GM12878 (cell line): ENCODE measurements at regions not wholly inside any gene's neighbourhood (a gene's known extent, or its start where the extent isn't known, plus 50 kb on each side); places are given as distances from the start of the nearest gene placed in this dataset.

Source experiments
- ATAC-seq: fragments of 200-7000 bp; cut with Tn5 transposase; 3 replicates; pipeline ENCODE4 v1.9.1; 2020; ENCODE audit warnings: mild to moderate bottlenecking, moderate library complexity
- BruUV-seq: library from RNA; stranded (reverse); fragments of 400-500 nt; replicated peaks from 2 replicates; lab custom pipeline; 2021; lab: Mats Ljungman, UMichigan
- CTCF ChIA-PET: fragments of 300-600 bp; sonication (Branson Sonifier 250); formaldehyde crosslinking; extraction: SDS; loops from one replicate; lab custom pipeline; 2021; ENCODE audit warnings: inconsistent platforms; lab: Yijun Ruan, JAX
- POLR2A ChIA-PET: fragments of 350-600 bp; formaldehyde crosslinking; extraction: SDS; loops from one replicate; lab custom pipeline; 2021; ENCODE audit warnings: inconsistent platforms; lab: Charles Lee
- RAD21 ChIA-PET: fragments of 300-600 bp; sonication (Branson Sonifier 250); formaldehyde crosslinking; loops from one replicate; lab custom pipeline; 2023; ENCODE audit warnings: antibody characterized with exemption; ENCODE audit not compliant: unreplicated experiment; lab: Charles Lee
- SMC1A ChIA-PET: fragments of 300-600 bp; sonication (Branson Sonifier 250); formaldehyde crosslinking; loops from one replicate; lab custom pipeline; 2023; ENCODE audit not compliant: unreplicated experiment, uncharacterized antibody; lab: Charles Lee
- DNase-seq: peaks from one replicate; pipeline ENCODE4 v3.0.0-alpha.2; 2011; ENCODE audit warnings: low read depth, low spot score
- FAIRE-seq: peaks from 3 replicates; lab custom pipeline; 2011; peaks lifted over from hg19 to GRCh38; lab: Jason Lieb, UNC
- H2AFZ ChIP-seq: 2 replicates; pipeline ENCODE4 v1.6.0; 2011; ENCODE audit warnings: low read depth, low read length, control low read depth; ENCODE audit not compliant: control insufficient read depth
- H3K27ac ChIP-seq: 2 replicates; pipeline ENCODE4 v1.5.1; 2011; ENCODE audit warnings: control low read depth; ENCODE audit not compliant: control insufficient read depth, insufficient read depth
- H3K27me3 ChIP-seq, 2 experiments: replicated peaks in 1 of 2; 2 replicates each; pipeline versions ENCODE4 v1.6.0 to v1.6.1; 2011; ENCODE audit warnings: low read length in 1 of 2; ENCODE audit not compliant: control insufficient read depth in 2 of 2, insufficient read depth in 2 of 2
- H3K36me3 ChIP-seq, 2 experiments: 2 replicates each; pipeline ENCODE4 v1.5.1; 2011; ENCODE audit warnings: low read length in 1 of 2; ENCODE audit not compliant: control insufficient read depth in 2 of 2, insufficient read depth in 2 of 2
- H3K4me1 ChIP-seq: 2 replicates; pipeline ENCODE4 v1.6.1; 2011; ENCODE audit warnings: mild to moderate bottlenecking, low read length, moderate library complexity, mixed read lengths; ENCODE audit not compliant: control insufficient read depth, insufficient read depth
- H3K4me2 ChIP-seq: 2 replicates; pipeline ENCODE4 v1.6.0; 2011; ENCODE audit warnings: control low read depth; ENCODE audit not compliant: control insufficient read depth, insufficient read depth
- H3K4me3 ChIP-seq: fragments of 200-600 bp; sonication (generic); 2 replicates; pipeline ENCODE4 v1.5.1; 2016
- H3K79me2 ChIP-seq: 2 replicates; pipeline ENCODE4 v1.6.0; 2011; ENCODE audit warnings: low read length; ENCODE audit not compliant: control insufficient read depth, insufficient read depth
- H3K9ac ChIP-seq: 2 replicates; pipeline ENCODE4 v1.8.0; 2011; ENCODE audit warnings: low read length, control low read depth, mixed read lengths; ENCODE audit not compliant: control insufficient read depth, insufficient read depth
- H3K9me3 ChIP-seq: replicated peaks from 3 replicates; pipeline ENCODE4 v1.5.1; 2011; ENCODE audit warnings: mild to moderate bottlenecking, low read length; ENCODE audit not compliant: control insufficient read depth, insufficient read depth
- H4K20me1 ChIP-seq: 2 replicates; pipeline ENCODE4 v1.6.0; 2011; ENCODE audit not compliant: control insufficient read depth, insufficient read depth
- BRCA1 ChIP-seq: IDR thresholded peaks from 2 replicates; pipeline ENCODE4 v1.6.1; 2011; ENCODE audit warnings: low read depth, low read length, improper control_type of control experiment
- EGR1 ChIP-seq, 2 experiments: IDR thresholded peaks; 1 replicate in 1 of 2; 2 replicates in 1 of 2; pipeline ENCODE4 v1.6.1; 2011 to 2012; ENCODE audit warnings: low read depth in 2 of 2, low read length in 2 of 2, borderline replicate concordance in 1 of 2, mild to moderate bottlenecking in 1 of 2, moderate library complexity in 1 of 2
- KAT2A ChIP-seq: conservative IDR thresholded peaks from 2 replicates; pipeline ENCODE4 v1.6.1; 2011; ENCODE audit warnings: low read depth, low read length; ENCODE audit not compliant: control insufficient read depth
- NR2F1 ChIP-seq: fragments of 450-650 bp; conservative IDR thresholded peaks from 2 replicates; pipeline ENCODE4 v1.6.1; 2017; ENCODE audit warnings: mild to moderate bottlenecking
- RAD21 ChIP-seq: IDR thresholded peaks from 2 replicates; pipeline ENCODE4 v1.6.1; 2011; ENCODE audit warnings: mild to moderate bottlenecking, low read depth, low read length, moderate library complexity; ENCODE audit not compliant: insufficient read depth
- RAD51 ChIP-seq: fragments of 450-650 bp; IDR thresholded peaks from 2 replicates; pipeline ENCODE4 v1.6.1; 2016; ENCODE audit warnings: moderate library complexity, mild to moderate bottlenecking, inconsistent platforms
- SPI1 ChIP-seq: IDR thresholded peaks from 2 replicates; pipeline ENCODE4 v1.6.1; 2011; ENCODE audit warnings: low read depth, mild to moderate bottlenecking, low read length, moderate library complexity, borderline replicate concordance; ENCODE audit not compliant: insufficient read depth
- STAT1 ChIP-seq: fragments of 450-650 bp; conservative IDR thresholded peaks from 2 replicates; pipeline ENCODE4 v1.6.1; 2014; ENCODE audit warnings: antibody characterized with exemption, mild to moderate bottlenecking
- SUZ12 ChIP-seq: fragments of 200-600 bp; sonication (generic); IDR thresholded peaks from one replicate; pipeline ENCODE4 v1.6.1; 2018; ENCODE audit warnings: antibody characterized with exemption, mild to moderate bottlenecking; ENCODE audit not compliant: unreplicated experiment
- ZNF384 ChIP-seq: IDR thresholded peaks from 2 replicates; pipeline ENCODE4 v1.6.1; 2012; ENCODE audit warnings: low read depth, mild to moderate bottlenecking, low read length, improper control_type of control experiment, borderline replicate concordance
- WGBS: methylation state at CpG from one replicate; pipeline ENCODE4 v1.1.6; 2016; ENCODE audit warnings: low lambda C conversion rate; ENCODE audit not compliant: insufficient replicate concordance, insufficient coverage; ENCODE audit errors: missing lambda C conversion rate; 5-methylcytosine and 5-hydroxymethylcytosine counted together
- in situ Hi-C: fragments of 300-500 bp; cut with MboI; formaldehyde crosslinking; loops from 9 replicates; pipeline ENCODE4 v1.14.3; 2018; ENCODE audit warnings: mixed read lengths
- intact Hi-C: fragments of 100-400 bp; cut with micrococcal nuclease; formaldehyde crosslinking; loops from one replicate; pipeline ENCODE4 v1.14.2; 2022; ENCODE audit not compliant: unreplicated experiment
- TF ChIP-seq, protein P1 (sequence below): fragments of 450-650 bp; IDR thresholded peaks from 2 replicates; pipeline ENCODE4 v1.6.1; 2014; ENCODE audit warnings: mild to moderate bottlenecking
- TF ChIP-seq, protein P2 (sequence below): IDR thresholded peaks from 2 replicates; pipeline ENCODE4 v1.6.1; 2011; ENCODE audit warnings: borderline replicate concordance, low read depth, mild to moderate bottlenecking, moderate library complexity, mixed read lengths, low read length; ENCODE audit not compliant: insufficient read depth; ENCODE audit errors: extremely low read length
- TF ChIP-seq, protein P3 (sequence below): fragments of 450-650 bp; IDR thresholded peaks from 2 replicates; pipeline ENCODE4 v1.6.1; 2016; ENCODE audit warnings: mild to moderate bottlenecking, moderate library complexity, borderline replicate concordance

DNA sequence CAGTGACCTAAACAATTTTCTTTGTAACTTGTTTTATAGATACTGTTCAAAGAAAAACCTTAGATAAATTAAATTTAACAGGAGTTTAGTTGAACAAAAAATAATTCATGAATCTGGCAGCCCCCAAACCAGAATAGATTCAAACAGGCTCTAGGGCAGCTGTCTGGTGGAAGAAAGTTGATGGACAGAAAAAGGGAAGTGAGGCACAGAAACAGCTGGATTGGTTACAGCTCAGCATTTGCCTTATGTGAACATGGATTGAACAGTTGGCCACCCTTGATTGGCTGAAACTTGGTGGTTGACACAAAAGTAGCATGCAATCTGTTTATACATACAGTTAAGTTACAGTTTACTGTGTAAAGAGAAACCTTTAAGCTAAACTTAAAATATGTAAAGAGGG is 954.3 kb upstream of the FLRT2 start:
- in situ Hi-C loops = no loop called here
- Histone ChIP-seq H3K9me3 (no peaks in the 10 kb centered on the region), H4K20me1 (no peaks in the 10 kb centered on the region), H2AFZ (no peak overlapping the region), H3K4me1 (no peaks in the 10 kb centered on the region), H3K27me3 (no peaks in the 10 kb centered on the region), H3K4me2 (no peak overlapping the region), H3K4me3 (no peak overlapping the region), H3K27ac (no peak overlapping the region), H3K36me3 (no peaks in the 10 kb centered on the region), H3K79me2 (no peaks in the 10 kb centered on the region), H3K9ac (no peak overlapping the region)
- ATAC-seq (no peak), FAIRE-seq (no peak), DNase-seq (no peak)
- RAD21 ChIA-PET = no interaction called here
- TF ChIP-seq SPI1 = peak; percentile 19; the same call in 1 of the 2 replicates
- TF ChIP-seq NR2F1 = no peak
- no TSS peak for BruUV-seq
- SMC1A ChIA-PET = no interaction called here
- CTCF ChIA-PET = no interaction called here
- intact Hi-C loops = no loop called here
- POLR2A ChIA-PET = no interaction called here

DNA sequence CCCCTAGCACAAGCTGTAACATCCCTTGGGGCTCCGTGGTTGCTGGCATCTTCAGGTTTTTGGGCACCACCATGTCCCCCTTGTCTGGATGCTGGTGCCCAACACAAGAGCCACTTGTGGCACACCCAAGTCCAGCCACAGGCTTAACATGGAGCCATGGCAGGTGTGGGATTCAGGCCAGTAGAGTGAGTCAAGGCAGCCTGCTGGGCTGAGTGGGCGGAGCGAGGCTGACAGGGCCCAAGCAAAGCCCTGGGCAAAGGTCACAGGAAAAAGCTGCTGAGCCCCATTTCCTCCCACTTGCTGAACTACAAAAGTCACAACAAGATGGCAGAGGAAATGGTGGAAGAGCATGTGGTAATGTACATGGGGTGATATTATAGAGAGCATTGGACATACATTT is 950.7 kb upstream of the FLRT2 start:
- Histone ChIP-seq H3K9ac (no peak overlapping the region), H2AFZ (no peak overlapping the region), H3K27ac (no peak overlapping the region), H3K79me2 (no peaks in the 10 kb centered on the region), H3K36me3 (no peaks in the 10 kb centered on the region), H3K27me3 (no peaks in the 10 kb centered on the region), H3K4me3 (no peak overlapping the region), H3K9me3 (no peaks in the 10 kb centered on the region), H3K4me2 (no peak overlapping the region), H4K20me1 (no peaks in the 10 kb centered on the region), H3K4me1 (no peaks in the 10 kb centered on the region)
- ChIA-PET POLR2A (no interaction called here), CTCF (no interaction called here), RAD21 (no interaction called here), SMC1A (no interaction called here)
- WGBS = 12% methylated on average over 3 of the region's 3 CpGs
- ATAC-seq (no peak), FAIRE-seq (no peak), DNase-seq (no peak)
- intact Hi-C loops = no loop called here
- in situ Hi-C loops = no loop called here
- no TSS peak for BruUV-seq
- TF ChIP-seq, protein P1, sequence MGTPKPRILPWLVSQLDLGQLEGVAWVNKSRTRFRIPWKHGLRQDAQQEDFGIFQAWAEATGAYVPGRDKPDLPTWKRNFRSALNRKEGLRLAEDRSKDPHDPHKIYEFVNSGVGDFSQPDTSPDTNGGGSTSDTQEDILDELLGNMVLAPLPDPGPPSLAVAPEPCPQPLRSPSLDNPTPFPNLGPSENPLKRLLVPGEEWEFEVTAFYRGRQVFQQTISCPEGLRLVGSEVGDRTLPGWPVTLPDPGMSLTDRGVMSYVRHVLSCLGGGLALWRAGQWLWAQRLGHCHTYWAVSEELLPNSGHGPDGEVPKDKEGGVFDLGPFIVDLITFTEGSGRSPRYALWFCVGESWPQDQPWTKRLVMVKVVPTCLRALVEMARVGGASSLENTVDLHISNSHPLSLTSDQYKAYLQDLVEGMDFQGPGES = no peak
- TF ChIP-seq KAT2A (no peak), ZNF384 (no peak), RAD21 (no peak), STAT1 (no peak), BRCA1 (no peak), EGR1 (IDR thresholded peaks at IDR 0.05; ENCODE audit: borderline replicate concordance in 1 of 2, low read depth in 2 of 2, low read length in 2 of 2) (no peak), RAD51 (no peak), SUZ12 (no peak)
- TF ChIP-seq, protein P2, sequence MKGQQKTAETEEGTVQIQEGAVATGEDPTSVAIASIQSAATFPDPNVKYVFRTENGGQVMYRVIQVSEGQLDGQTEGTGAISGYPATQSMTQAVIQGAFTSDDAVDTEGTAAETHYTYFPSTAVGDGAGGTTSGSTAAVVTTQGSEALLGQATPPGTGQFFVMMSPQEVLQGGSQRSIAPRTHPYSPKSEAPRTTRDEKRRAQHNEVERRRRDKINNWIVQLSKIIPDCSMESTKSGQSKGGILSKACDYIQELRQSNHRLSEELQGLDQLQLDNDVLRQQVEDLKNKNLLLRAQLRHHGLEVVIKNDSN = no peak
- TF ChIP-seq, protein P3, sequence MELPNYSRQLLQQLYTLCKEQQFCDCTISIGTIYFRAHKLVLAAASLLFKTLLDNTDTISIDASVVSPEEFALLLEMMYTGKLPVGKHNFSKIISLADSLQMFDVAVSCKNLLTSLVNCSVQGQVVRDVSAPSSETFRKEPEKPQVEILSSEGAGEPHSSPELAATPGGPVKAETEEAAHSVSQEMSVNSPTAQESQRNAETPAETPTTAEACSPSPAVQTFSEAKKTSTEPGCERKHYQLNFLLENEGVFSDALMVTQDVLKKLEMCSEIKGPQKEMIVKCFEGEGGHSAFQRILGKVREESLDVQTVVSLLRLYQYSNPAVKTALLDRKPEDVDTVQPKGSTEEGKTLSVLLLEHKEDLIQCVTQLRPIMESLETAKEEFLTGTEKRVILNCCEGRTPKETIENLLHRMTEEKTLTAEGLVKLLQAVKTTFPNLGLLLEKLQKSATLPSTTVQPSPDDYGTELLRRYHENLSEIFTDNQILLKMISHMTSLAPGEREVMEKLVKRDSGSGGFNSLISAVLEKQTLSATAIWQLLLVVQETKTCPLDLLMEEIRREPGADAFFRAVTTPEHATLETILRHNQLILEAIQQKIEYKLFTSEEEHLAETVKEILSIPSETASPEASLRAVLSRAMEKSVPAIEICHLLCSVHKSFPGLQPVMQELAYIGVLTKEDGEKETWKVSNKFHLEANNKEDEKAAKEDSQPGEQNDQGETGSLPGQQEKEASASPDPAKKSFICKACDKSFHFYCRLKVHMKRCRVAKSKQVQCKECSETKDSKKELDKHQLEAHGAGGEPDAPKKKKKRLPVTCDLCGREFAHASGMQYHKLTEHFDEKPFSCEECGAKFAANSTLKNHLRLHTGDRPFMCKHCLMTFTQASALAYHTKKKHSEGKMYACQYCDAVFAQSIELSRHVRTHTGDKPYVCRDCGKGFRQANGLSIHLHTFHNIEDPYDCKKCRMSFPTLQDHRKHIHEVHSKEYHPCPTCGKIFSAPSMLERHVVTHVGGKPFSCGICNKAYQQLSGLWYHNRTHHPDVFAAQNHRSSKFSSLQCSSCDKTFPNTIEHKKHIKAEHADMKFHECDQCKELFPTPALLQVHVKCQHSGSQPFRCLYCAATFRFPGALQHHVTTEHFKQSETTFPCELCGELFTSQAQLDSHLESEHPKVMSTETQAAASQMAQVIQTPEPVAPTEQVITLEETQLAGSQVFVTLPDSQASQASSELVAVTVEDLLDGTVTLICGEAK = no peak
